Activated CD4-positive, alpha-beta T cell treated with anti-CD3 and anti-CD28 coated beads, Interleukin-2, amount 50 U/mL, for 24 hours (primary cell): ENCODE measurements at regions not wholly inside any gene's neighbourhood (a gene's known extent, or its start where the extent isn't known, plus 50 kb on each side); places are given as distances from the start of the nearest gene placed in this dataset.
"Not testable (repeated sequence)": the region's sequence is repeated elsewhere in the genome, so short reads cannot be mapped to it uniquely, and the experiment has no call there.

Experiments
- DNase-seq, 2 donors: peaks; one replicate each; pipeline ENCODE4 v3.0.0-alpha.2; 2020; ENCODE audit warnings: low read depth in 1 of 2, low spot score in 1 of 2

DNA sequence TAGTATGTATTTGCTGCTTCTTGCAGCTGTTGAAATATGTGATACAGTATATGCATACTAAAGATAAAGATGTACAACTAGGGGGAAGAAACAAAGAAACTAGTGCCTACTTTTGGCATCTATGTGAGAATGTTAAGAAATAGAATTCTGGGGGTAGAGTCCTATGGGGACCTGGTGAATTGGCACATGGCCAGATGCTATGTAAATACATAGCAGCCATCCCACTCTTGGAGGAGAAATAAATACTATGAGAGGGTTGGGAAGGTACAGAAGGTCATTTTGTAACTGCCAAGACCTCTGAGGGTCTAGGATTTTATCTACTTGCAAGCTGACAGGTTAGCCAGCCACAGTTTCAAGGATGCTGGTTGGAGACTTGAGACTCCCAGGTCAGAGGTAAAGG lies 298.3 kb upstream of the TBL1XR1 start:
- no peak for DNase-seq

DNA sequence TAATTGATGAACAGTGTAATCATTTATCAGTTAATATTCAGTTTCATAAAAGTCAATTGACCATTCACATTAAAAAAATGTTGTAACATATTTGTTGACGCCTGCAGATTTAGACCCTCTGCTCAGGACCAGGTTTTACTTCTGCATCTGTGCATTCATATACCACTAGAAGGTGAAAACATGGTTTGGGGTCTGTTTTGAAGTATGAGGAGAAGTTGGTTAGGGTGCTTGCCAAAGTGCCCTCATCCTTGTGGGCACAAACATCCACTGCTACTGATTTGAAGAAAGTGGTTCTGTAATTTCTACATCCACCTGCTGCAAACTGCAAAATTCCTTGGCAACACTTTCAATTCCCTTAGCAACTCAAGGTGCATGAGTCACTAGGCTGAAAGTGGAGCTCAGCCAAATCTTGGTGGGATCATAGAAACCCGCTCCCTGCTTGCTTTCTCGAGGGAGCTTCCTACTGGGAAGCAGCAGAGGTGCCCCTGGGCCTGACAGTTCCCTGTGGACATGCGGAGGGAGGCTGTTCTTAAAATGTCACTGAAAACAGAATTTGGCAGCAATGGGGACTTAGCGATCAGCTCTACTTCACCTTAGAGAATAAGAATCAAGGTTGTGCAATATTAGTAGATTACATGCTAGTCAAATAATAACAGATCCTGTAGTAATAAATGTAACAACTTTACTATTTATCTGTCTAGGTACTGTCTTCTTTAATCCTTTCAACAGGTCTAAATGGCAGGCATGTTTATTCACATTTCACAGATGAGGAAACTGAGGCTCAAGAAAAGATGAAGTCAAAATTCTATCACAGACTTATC lies 301.0 kb upstream of the TBL1XR1 start:
- no peak for DNase-seq

DNA sequence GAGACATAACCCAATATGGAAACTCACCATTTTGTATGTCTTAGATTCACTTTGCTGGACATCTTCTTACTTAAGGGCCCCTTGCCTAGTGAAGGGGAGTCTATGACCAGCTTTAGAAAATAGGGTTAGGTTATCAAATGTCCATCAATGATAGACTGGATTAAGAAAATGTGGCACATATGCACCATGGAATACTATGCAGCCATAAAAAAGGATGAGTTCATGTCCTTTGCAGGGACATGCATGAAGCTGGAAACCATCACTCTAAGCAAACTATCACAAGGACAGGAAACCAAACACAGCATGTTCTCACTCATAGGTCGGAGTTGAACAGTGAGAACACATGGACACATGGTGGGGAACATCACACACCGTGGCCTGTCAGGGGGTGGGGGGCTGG lies 301.8 kb upstream of the TBL1XR1 start:
- DNase-seq: not testable (repeated sequence)

DNA sequence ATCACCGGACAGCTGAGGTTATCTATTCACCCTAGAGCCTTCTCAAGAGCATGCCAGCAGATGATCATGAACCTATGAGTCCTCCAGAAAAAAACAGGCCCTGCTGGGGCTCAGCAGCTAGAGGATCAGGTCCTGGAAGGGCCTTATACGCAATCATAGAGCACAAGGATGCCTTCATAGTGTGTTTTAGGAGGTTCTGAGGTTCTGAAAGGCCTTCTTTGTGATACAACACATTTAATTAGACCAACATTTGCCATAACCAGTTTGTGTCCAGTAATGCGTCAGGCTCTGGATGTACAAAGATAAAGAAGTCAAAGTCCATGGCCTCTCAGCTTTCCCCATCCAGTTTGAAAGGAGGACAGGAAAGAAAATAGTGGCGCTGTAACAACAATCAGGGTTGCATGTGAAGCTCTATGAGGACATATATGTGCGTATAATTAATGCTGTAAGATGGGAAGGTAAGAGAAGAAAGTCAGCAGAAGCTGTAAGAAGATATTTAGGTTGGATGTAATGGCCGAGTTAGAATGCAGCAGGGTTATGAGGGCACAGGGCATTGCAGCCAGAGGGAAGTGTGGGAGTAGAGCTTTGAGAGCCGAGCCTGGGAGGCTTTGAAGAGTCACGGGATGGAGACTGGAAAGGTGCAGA lies 302.6 kb upstream of the TBL1XR1 start:
- DNase-seq: no peak

DNA sequence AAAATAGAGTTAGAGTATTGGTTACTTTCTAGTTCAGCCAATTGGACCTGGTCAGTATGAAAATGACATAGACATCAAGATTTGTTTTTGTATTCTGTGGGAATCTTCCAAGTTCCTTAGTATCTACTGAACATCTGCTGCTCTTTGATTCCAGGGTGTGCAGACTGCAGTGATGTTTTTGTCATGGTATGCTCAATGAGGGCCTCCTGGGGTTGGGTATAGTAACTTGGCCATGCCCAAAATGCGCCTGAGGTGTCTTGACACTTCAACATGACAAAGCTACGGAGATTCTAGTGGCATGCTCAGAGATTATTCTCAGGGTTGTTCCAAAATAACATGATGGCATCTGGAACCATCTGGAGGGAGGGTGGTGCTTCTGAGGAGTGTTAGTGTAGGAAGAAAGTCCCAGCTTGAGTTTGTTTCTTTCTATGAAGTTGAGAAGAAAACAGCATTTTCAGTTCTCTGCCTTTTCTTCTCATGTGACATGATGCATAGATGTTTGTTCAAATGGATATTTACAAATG lies 313.5 kb upstream of the TBL1XR1 start:
- no peak for DNase-seq

DNA sequence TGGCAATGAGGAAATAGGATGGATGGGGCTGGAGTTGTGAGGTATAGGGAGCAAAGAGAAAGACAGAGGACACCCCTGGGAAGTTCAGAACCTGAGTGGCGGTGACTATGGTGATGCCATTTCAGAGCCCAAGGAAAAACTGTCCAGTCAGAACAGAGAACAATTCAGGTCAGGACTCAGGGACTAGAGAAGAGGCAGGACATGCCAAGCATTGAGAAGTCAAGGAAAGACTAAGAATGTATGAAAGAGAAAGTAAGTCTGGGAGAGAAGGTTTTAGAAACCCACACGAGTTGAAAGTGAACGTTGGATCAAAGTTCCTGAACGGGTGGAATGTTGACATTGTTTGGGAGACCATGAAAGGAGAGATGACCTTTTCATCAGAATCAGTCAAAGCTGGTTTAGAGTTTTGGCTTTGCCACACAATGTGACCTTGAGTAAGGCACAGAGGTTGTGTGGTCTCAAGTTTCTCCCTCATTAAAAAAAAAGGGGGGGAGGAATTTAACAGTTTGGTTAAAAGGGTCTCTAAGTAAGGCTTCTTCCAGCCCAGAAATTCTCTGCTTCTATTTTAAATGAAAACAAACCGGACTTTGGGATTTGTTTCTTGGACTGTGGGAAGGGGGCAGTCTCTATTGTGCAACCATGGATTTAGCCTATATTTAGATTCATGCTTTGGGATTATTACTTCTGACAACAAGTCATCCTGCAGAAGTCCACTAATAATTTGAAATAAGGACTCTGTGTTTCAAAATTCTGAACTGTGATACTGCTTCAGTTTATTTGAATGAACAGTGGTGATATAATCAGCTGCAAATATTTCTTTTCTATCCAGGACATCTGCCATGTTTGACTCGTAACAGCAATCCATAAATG lies 315.9 kb upstream of the TBL1XR1 start:
- DNase-seq: no peak

DNA sequence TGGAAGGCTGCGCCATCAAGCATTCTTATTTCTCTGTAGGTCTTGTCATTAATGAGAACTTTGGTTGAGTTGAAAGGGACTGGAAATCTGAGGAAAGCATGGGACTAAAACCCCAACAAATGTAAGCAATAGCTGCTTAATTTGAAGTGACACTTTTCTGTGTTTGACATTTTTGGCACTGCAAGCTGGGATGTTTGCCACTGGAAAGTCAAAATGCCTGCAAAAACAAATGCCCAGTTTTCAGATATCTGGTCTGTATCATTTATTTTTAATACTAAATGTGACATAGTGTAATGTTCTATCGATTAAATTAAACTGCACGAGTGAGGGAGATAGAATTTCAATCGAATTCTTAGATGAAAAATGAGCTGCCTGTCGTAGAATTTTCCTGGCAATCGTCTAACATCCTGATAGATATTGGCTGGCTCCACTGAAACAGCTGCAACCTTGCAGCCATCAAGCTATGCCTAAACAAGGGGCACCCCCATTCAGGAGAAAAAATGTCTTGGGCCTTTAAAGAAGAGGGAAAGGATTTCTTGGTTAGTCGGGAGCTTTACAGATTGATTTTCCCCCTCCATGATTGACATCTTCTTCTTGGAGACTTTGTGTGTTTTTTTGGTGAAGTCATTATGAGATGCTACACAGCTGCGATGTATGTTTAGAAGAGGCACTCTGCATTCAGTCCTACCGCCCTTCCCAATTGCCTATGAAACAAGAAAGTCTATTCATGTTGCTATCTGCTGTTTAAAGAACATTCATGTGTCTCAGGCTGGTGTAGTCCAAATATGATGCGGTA lies 316.7 kb upstream of the TBL1XR1 start:
- DNase-seq: no peak

DNA sequence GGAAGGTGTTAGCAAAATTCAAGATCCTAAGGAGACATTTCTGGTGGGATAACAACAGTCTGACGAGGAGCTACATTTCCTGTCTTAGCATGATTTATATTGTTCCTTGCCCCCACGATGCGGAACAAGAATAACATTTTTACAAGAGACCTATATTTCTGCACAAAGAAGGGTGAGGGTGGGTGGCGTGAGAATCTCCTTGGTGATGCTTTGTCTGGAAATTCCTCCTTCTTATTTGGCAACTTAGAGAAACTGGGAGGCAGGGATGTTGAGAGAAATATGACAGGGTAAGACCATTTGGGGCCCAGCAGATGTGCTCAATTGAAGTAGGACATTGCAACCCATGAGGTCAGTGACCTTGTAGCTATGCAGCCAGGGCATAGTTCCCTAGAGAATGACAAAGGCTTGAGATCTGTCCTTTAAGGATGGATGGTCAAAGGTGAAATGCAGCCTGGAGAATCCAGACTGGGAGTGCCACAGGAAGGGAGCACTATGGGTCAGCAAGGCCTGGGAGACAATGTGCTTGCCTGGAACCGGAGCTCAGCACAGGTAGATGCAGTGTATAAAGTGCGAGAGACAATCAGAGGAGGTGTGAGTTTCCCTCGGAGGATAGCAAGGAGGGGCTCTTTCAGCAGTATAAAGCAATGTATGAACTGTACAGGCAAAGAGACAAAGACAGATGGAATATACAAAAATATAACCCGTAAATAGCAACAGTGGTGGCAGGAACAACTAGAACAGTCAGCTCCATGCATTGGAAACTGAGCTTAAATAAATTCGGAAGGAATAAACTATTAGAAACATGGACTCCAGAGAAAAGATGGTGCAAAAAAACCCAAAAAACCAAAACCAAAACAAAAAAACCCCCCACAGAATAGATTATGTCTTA lies 317.6 kb upstream of the TBL1XR1 start:
- no peak for DNase-seq

DNA sequence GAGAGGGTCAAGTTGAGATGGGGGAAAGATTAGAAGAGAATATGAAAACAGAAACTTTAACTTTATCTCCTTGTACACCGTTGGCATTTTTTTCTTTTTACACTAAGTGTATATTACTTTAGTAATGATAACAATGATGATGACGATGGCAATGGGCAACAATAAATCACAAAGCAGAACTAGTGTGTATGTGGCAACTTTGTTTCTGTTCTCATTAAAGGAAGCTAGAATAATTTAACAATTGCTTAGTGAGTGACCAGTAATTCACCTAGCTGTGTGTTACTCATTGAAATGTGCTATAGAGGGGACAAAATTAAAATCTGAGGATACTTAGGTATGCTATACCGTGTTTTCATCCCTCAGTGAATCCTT lies 318.5 kb upstream of the TBL1XR1 start:
- no peak for DNase-seq

DNA sequence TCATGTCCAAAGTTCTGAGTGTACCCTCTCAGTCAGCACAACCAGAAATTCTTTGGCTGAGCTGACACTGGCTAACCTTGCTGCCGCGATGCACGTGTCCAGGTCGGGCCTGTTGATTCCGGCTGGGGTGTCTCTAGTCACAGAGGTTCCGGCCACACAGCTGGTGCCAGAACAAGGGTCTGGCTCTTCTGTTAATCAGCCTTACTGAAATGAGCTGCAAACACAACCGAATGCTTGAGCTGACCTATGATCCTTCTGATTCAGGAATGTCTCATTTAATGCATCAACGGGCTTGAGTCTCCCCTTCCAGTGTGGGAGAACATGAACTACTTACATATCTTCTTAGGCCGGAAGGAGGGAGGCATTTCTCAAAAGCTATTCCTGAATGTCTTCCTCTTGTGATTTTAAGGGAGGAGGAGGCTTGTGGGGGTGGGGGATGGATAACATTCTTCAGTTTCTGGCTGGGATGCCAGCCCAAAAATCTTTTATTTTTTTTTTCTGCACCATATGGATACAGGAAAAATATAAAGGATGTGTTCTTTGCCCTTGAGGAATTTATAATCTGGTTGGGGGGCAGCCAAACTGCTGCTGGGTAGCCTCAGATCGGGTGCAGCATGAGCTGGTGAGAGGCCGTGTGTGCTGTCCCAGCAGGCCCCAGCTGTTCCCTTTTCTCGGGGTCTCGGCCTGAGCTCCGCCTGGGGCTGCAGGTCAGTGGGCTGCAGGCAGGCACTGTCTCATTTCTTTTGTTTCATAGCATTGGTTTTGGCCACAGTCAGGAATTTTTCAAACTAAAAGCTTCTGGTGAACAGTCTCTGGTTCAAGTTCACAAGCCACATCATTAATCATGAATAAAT lies 319.1 kb upstream of the TBL1XR1 start:
- no peak for DNase-seq

DNA sequence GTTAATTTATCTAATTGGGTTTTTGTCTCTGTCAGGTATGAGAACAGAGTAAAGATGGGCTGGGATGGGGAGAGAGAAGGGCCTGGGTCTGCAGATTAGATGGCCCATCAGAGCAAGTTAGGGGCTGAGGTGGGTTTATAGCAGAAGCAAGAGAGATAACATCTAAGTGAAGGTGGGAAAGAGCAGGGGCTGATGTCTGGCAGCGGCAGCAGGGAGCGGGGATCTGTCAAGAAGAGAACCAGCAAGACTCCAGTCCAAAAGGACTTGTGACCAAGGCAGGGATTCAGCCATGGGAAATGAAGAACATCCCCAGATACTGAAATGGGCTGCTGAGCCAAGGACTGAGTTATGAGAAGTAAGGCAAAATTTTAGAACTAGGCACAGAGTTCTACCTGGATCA lies 320.6 kb upstream of the TBL1XR1 start:
- no peak for DNase-seq

DNA sequence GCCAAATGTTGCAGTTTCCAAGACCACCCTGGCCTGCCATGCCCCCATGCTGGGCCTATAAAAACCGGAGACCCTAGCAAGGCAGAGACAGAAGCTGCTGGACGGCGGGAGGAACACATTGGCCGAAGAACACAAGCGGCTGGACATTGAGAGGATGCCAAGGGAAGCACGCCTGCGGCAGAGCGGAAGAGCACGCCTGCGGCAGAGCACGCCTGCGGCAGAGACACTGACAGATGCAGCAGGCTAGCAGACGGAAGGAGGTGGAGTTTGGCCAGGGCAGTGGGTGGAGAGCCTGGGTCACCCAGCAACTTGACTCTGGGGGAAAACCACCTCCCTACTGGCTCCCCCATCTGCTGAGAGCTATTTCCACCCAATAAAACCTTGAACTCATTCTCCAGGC lies 322.3 kb upstream of the TBL1XR1 start:
- no peak for DNase-seq

DNA sequence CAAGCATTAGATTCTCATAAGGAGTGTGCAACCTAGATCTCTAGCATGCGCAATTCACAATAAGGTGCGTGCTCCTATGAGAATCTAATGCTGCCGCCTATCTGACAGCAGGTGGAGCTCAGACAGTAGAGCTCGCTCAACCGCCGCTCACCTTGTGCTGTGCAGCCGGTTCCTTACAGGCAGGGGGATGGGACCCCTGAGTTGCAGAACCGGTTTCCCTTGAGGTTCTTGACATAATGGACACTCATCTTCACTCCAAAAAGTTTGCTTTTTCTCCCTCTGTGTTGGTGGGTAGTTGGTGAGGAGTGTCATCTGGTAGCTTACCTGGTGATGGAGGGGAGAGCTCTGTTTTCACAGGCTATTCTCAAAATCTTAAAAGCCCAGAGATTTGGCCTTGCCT lies 324.0 kb upstream of the TBL1XR1 start:
- DNase-seq: no peak

DNA sequence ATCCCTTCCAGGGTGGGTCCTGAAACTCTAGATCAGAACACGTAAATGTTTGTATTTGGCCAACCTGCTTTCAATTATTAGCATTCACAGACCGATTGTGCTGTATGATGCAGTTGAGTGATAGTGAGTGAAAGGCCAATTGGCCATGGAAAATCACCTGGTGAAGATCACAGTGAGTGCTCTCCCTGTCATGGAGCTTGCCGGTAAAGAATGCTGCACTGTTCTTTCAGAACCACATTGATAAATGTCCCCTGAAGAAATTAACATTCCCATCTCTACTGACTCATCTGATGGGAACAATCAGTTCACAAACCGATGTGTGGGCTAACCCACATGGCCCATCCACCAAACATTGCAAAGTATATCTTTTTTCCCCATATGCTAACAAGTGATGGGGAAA lies 324.8 kb upstream of the TBL1XR1 start:
- no peak for DNase-seq

DNA sequence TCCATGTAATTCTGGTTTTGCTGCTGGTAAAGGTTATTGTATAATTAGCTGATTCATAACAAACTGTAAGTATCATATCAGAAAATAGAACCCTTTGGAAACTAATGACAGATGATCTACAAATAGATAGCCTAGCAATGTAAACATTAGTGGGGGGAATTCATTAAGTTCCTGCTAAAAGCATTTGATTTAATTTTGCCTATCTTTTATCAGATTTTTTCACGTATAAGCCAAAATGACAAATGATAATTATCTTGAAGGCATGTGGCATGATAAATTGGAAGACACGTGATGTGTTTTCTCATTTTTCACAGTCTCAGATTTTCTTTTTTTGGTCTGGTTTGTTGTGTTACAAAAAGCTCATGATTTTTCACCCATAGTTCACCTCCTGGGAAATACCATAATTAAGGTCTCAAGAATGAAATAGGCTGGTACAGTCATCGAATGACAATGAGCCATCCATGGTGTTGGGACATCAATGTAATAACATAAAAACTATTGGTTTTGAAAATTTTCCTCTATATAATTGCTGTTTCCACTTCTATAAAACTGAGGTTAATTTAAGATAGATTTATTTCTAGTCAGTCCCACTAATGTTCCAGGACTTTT lies 325.9 kb upstream of the TBL1XR1 start:
- no peak for DNase-seq

DNA sequence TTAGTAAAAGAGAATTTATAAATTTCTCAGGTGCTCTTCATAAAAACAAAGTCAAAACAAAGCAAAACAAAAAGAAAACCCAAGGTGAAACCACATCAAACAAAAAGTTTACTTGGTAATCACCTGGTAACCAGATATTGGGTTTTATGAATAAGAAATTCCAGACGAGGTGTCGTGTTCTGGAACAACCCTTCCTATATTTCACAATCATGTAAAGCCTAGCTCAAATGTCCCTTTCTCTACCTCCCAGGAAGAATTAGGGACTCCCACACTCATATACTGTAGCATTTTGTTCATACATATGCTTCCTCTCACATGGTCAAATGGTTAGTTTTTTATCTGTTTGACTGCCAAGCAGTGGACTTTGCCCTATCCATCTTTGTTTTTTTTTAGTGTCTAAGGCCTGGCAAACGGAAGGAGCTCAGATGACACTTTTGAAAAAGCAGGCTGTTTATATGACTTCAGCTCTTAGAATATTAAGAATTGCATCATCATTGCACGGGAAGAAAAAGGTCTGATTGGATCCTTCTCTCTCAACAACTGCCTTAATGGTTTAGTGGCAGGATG lies 326.7 kb upstream of the TBL1XR1 start:
- DNase-seq: no peak

DNA sequence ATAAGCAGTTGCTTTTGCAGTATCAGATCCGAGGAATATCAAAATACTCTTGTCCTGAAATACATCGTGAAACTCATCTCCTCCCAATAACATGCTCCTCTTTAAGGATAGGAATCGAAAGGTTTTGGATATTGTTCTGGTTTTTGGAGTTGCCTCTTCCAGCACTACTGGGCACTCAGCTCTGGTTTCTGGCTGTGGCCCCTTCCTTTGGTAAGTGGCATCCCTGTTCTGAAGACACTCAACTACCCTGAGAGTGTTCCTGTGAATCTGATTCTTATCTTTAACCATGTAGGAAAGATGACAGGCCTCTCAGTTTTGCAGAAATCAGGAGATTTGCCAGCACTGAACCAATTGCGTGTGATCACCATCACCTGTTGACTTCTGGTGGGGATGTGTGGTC lies 327.5 kb upstream of the TBL1XR1 start:
- no peak for DNase-seq

DNA sequence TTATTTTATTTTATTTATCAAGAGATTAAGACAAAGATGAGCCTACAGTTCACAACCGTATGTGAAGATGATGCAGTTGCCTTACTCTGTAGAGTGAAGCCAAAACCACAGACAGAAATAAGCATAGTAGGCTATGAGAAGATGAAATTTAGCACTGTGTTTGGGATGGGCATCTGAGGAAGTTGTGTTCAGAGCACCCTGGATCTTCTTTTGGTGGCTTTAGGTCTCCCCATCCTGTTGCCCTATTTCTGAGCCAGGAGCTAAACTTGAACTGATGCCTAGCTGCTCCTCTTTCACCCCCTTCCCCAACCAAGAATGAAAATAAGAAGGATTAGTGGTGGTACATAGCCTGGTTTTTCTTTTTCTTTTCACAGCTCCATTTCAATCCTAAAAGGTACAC lies 328.1 kb upstream of the TBL1XR1 start:
- no peak for DNase-seq
